ENCODE measurements at regions not wholly inside any gene's neighbourhood (a gene's known extent, or its start where the extent isn't known, plus 50 kb on each side); places are given as distances from the start of the nearest gene placed in this dataset.
"Not testable (repeated sequence)": the region's sequence is repeated elsewhere in the genome, so short reads cannot be mapped to it uniquely, and the experiment has no call there.

DNA sequence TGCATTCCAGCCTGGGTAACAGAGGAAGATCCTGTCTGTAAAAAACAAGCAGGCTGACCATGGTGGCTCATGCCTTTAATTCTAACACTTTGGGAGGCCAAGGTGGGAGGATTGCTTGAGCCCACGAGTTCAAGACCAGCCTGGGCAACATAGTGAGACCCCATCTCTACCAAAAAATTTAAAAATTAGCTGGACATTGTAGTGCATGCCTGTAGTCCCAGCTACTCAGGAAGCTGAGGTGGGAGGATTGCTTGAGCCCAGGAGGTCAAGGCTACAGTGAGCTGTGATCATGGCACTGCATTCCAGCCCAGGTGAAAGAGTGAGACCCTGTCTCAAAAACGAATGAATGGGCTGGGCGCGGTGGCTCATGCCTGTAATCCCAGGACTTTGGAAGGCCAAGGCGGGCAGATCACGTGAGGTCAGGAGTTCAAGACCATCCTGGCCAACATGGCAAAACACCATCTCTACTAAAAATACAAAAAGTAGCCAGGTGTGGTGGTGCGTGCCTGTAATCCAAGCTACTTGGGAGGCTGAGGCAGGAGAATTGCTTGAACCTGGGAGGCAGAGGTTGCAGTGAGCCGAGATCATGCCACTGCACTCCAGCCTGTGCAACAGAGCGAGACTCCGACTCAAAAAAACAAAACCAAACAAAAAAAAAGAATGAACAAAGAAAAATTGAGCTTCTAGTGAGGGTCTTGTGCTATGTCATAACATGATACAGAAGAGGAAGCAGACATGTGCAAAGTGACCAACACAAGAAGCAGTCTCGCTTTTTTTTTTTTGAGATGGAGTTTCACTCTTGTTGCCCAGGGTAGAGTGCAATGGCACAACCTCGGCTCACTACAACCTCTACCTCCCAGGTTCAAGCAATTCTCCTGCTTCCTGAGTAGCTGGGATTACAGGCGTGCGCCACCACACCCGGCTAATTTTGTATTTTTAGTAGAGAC lies 54.1 kb upstream of the NCOA3 start:
- TF ChIP-seq, protein P1, sequence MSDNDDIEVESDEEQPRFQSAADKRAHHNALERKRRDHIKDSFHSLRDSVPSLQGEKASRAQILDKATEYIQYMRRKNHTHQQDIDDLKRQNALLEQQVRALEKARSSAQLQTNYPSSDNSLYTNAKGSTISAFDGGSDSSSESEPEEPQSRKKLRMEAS (IDR thresholded peaks at IDR 0.05): not testable (repeated sequence)
- TF ChIP-seq CREB1 (IDR thresholded peaks at IDR 0.05); GABPA (IDR thresholded peaks at IDR 0.05; ENCODE audit: borderline replicate concordance, insufficient read depth, low read length); CBX8 (IDR thresholded peaks at IDR 0.05; ENCODE audit: borderline replicate concordance, low read depth, low read length); POLR2A (IDR thresholded peaks at IDR 0.05; ENCODE audit: control extremely low read depth in 1 of 2, low read depth in 2 of 2, low read length in 2 of 2); SP1 (IDR thresholded peaks at IDR 0.05; ENCODE audit: low read depth, low read length); YY1 (IDR thresholded peaks at IDR 0.05; ENCODE audit: low read depth, low read length); RXRA (IDR thresholded peaks at IDR 0.05; ENCODE audit: insufficient read depth, low read depth, low read length); POLR2AphosphoS5 (IDR thresholded peaks at IDR 0.05; ENCODE audit: low read depth, low read length); TAF1 (IDR thresholded peaks at IDR 0.05; ENCODE audit: low read depth, low read length); EGR1 (IDR thresholded peaks at IDR 0.05; ENCODE audit: borderline replicate concordance, low read depth, low read length); JUN (IDR thresholded peaks at IDR 0.05; ENCODE audit: low read depth, low read length); SIX5 (IDR thresholded peaks at IDR 0.05; ENCODE audit: low read depth, low read length): not testable (repeated sequence)
- TF ChIP-seq, protein P2, sequence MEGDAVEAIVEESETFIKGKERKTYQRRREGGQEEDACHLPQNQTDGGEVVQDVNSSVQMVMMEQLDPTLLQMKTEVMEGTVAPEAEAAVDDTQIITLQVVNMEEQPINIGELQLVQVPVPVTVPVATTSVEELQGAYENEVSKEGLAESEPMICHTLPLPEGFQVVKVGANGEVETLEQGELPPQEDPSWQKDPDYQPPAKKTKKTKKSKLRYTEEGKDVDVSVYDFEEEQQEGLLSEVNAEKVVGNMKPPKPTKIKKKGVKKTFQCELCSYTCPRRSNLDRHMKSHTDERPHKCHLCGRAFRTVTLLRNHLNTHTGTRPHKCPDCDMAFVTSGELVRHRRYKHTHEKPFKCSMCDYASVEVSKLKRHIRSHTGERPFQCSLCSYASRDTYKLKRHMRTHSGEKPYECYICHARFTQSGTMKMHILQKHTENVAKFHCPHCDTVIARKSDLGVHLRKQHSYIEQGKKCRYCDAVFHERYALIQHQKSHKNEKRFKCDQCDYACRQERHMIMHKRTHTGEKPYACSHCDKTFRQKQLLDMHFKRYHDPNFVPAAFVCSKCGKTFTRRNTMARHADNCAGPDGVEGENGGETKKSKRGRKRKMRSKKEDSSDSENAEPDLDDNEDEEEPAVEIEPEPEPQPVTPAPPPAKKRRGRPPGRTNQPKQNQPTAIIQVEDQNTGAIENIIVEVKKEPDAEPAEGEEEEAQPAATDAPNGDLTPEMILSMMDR (IDR thresholded peaks at IDR 0.05; ENCODE audit: control extremely low read depth in 1 of 3, insufficient read depth in 1 of 3, low read depth in 1 of 3, low read length in 3 of 3): not testable (repeated sequence)
